ENCODE measurements at regions not wholly inside any gene's neighbourhood (a gene's known extent, or its start where the extent isn't known, plus 50 kb on each side); places are given as distances from the start of the nearest gene placed in this dataset.
"Not testable (repeated sequence)": the region's sequence is repeated elsewhere in the genome, so short reads cannot be mapped to it uniquely, and the experiment has no call there.

GRCh38 chr11:71367756-71368155 lies 80.4 kb downstream of the DHCR7 start:
- Histone ChIP-seq H3K36me3 (ENCODE audit: insufficient read depth, low read length) (no peaks in the 10 kb centered on the region), H3K27ac (ENCODE audit: low read depth, low read length) (no peak overlapping the region), H3K9ac (ENCODE audit: low read length) (no peak overlapping the region), H3K9me3 (ENCODE audit: low read length) (no peaks in the 10 kb centered on the region), H3K27me3 (ENCODE audit: control insufficient read depth in 1 of 2, insufficient read depth in 2 of 2, low read length in 2 of 2) (no peaks in the 10 kb centered on the region), H3K4me3 (ENCODE audit: low read depth in 1 of 2, low read length in 2 of 2) (no peak overlapping the region), H3K4me1 (ENCODE audit: insufficient read depth, low read length) (no peaks in the 10 kb centered on the region)

GRCh38 chr11:71367276-71367675 lies 80.9 kb downstream of the DHCR7 start:
- not testable (repeated sequence) for H3K9ac ChIP-seq (ENCODE audit: low read length); H3K27me3 ChIP-seq (ENCODE audit: control insufficient read depth in 1 of 2, insufficient read depth in 2 of 2, low read length in 2 of 2); H3K36me3 ChIP-seq (ENCODE audit: insufficient read depth, low read length); H3K27ac ChIP-seq (ENCODE audit: low read depth, low read length); H3K9me3 ChIP-seq (ENCODE audit: low read length); H3K4me1 ChIP-seq (ENCODE audit: insufficient read depth, low read length); H3K4me3 ChIP-seq (ENCODE audit: low read depth in 1 of 2, low read length in 2 of 2)

GRCh38 chr11:71366076-71366475 lies 82.1 kb downstream of the DHCR7 start:
- Histone ChIP-seq H3K27me3 (ENCODE audit: control insufficient read depth in 1 of 2, insufficient read depth in 2 of 2, low read length in 2 of 2) (no peaks in the 10 kb centered on the region), H3K4me1 (ENCODE audit: insufficient read depth, low read length) (no peaks in the 10 kb centered on the region), H3K9me3 (ENCODE audit: low read length) (no peaks in the 10 kb centered on the region), H3K27ac (ENCODE audit: low read depth, low read length) (no peak overlapping the region), H3K9ac (ENCODE audit: low read length) (no peak overlapping the region), H3K36me3 (ENCODE audit: insufficient read depth, low read length) (no peaks in the 10 kb centered on the region), H3K4me3 (ENCODE audit: low read depth in 1 of 2, low read length in 2 of 2) (no peak overlapping the region)

GRCh38 chr11:71365626-71366025 lies 82.6 kb downstream of the DHCR7 start:
- Histone ChIP-seq H3K4me1 (ENCODE audit: insufficient read depth, low read length) (no peaks in the 10 kb centered on the region), H3K9ac (ENCODE audit: low read length) (no peak overlapping the region), H3K27me3 (ENCODE audit: control insufficient read depth in 1 of 2, insufficient read depth in 2 of 2, low read length in 2 of 2) (no peaks in the 10 kb centered on the region), H3K9me3 (ENCODE audit: low read length) (no peaks in the 10 kb centered on the region), H3K27ac (ENCODE audit: low read depth, low read length) (no peak overlapping the region), H3K36me3 (ENCODE audit: insufficient read depth, low read length) (no peaks in the 10 kb centered on the region), H3K4me3 (ENCODE audit: low read depth in 1 of 2, low read length in 2 of 2) (no peak overlapping the region)

GRCh38 chr11:71364806-71365205 lies 83.4 kb downstream of the DHCR7 start:
- H3K36me3 ChIP-seq (ENCODE audit: insufficient read depth, low read length) = no peaks in the 10 kb centered on the region
- H3K27ac ChIP-seq (ENCODE audit: low read depth, low read length) = no peak overlapping the region
- H3K4me1 ChIP-seq (ENCODE audit: insufficient read depth, low read length) = no peaks in the 10 kb centered on the region
- H3K27me3 ChIP-seq (ENCODE audit: control insufficient read depth in 1 of 2, insufficient read depth in 2 of 2, low read length in 2 of 2) = no peaks in the 10 kb centered on the region
- no peaks in the 10 kb centered on the region for H3K9me3 ChIP-seq (ENCODE audit: low read length)
- no peak overlapping the region for H3K9ac ChIP-seq (ENCODE audit: low read length)
- no peak overlapping the region for H3K4me3 ChIP-seq (ENCODE audit: low read depth in 1 of 2, low read length in 2 of 2)

GRCh38 chr11:71364176-71364671 lies 84.0 kb downstream of the DHCR7 start:
- H3K4me1 ChIP-seq (ENCODE audit: insufficient read depth, low read length) = no peaks in the 10 kb centered on the region
- H3K36me3 ChIP-seq (ENCODE audit: insufficient read depth, low read length) = no peaks in the 10 kb centered on the region
- H3K4me3 ChIP-seq (ENCODE audit: low read depth in 1 of 2, low read length in 2 of 2) = no peak overlapping the region
- H3K27ac ChIP-seq (ENCODE audit: low read depth, low read length) = no peak overlapping the region
- peaks cover 4% of the 10 kb centered on the region for H3K9me3 ChIP-seq (ENCODE audit: low read length)
- H3K27me3 ChIP-seq (ENCODE audit: control insufficient read depth in 1 of 2, insufficient read depth in 2 of 2, low read length in 2 of 2) = no peaks in the 10 kb centered on the region
- H3K9ac ChIP-seq (ENCODE audit: low read length) = no peak overlapping the region

GRCh38 chr11:71363721-71364120 lies 84.5 kb downstream of the DHCR7 start:
- no peaks in the 10 kb centered on the region for H3K27me3 ChIP-seq (ENCODE audit: control insufficient read depth in 1 of 2, insufficient read depth in 2 of 2, low read length in 2 of 2)
- H3K27ac ChIP-seq (ENCODE audit: low read depth, low read length) = no peak overlapping the region
- H3K9ac ChIP-seq (ENCODE audit: low read length) = no peak overlapping the region
- peaks cover 5% of the 10 kb centered on the region for H3K9me3 ChIP-seq (ENCODE audit: low read length)
- H3K36me3 ChIP-seq (ENCODE audit: insufficient read depth, low read length) = no peaks in the 10 kb centered on the region
- no peak overlapping the region for H3K4me3 ChIP-seq (ENCODE audit: low read depth in 1 of 2, low read length in 2 of 2)
- no peaks in the 10 kb centered on the region for H3K4me1 ChIP-seq (ENCODE audit: insufficient read depth, low read length)

- Histone ChIP-seq H3K4me1 (ENCODE audit: insufficient read depth, low read length) (no peaks in the 10 kb centered on the region), H3K27me3 (ENCODE audit: control insufficient read depth in 1 of 2, insufficient read depth in 2 of 2, low read length in 2 of 2) (no peaks in the 10 kb centered on the region), H3K9ac (ENCODE audit: low read length) (no peak overlapping the region), H3K9me3 (ENCODE audit: low read length) (peaks cover 5% of the 10 kb centered on the region), H3K4me3 (ENCODE audit: low read depth in 1 of 2, low read length in 2 of 2) (no peak overlapping the region), H3K36me3 (ENCODE audit: insufficient read depth, low read length) (no peaks in the 10 kb centered on the region), H3K27ac (ENCODE audit: low read depth, low read length) (no peak overlapping the region)
These were observed 89.1 kb downstream of the DHCR7 start for GRCh38 chr11:71358963-71359567.

- Histone ChIP-seq H3K36me3 (ENCODE audit: insufficient read depth, low read length) (no peaks in the 10 kb centered on the region), H3K9me3 (ENCODE audit: low read length) (peaks cover 5% of the 10 kb centered on the region), H3K4me3 (ENCODE audit: low read depth in 1 of 2, low read length in 2 of 2) (no peak overlapping the region), H3K9ac (ENCODE audit: low read length) (no peak overlapping the region), H3K4me1 (ENCODE audit: insufficient read depth, low read length) (no peaks in the 10 kb centered on the region), H3K27me3 (ENCODE audit: control insufficient read depth in 1 of 2, insufficient read depth in 2 of 2, low read length in 2 of 2) (no peaks in the 10 kb centered on the region), H3K27ac (ENCODE audit: low read depth, low read length) (no peak overlapping the region)
These were observed 90.0 kb downstream of the DHCR7 start for GRCh38 chr11:71358122-71358728.

GRCh38 chr11:71357414-71357813 lies 90.8 kb downstream of the DHCR7 start:
- Histone ChIP-seq H3K9me3 (ENCODE audit: low read length) (peaks cover 5% of the 10 kb centered on the region), H3K36me3 (ENCODE audit: insufficient read depth, low read length) (no peaks in the 10 kb centered on the region), H3K4me1 (ENCODE audit: insufficient read depth, low read length) (no peaks in the 10 kb centered on the region), H3K9ac (ENCODE audit: low read length) (no peak overlapping the region), H3K27ac (ENCODE audit: low read depth, low read length) (no peak overlapping the region), H3K27me3 (ENCODE audit: control insufficient read depth in 1 of 2, insufficient read depth in 2 of 2, low read length in 2 of 2) (no peaks in the 10 kb centered on the region), H3K4me3 (ENCODE audit: low read depth in 1 of 2, low read length in 2 of 2) (no peak overlapping the region)

- Histone ChIP-seq H3K9me3 (ENCODE audit: low read length) (peaks cover 5% of the 10 kb centered on the region), H3K27ac (ENCODE audit: low read depth, low read length) (no peak overlapping the region), H3K4me3 (ENCODE audit: low read depth in 1 of 2, low read length in 2 of 2) (no peak overlapping the region), H3K36me3 (ENCODE audit: insufficient read depth, low read length) (no peaks in the 10 kb centered on the region), H3K4me1 (ENCODE audit: insufficient read depth, low read length) (no peaks in the 10 kb centered on the region), H3K9ac (ENCODE audit: low read length) (no peak overlapping the region), H3K27me3 (ENCODE audit: control insufficient read depth in 1 of 2, insufficient read depth in 2 of 2, low read length in 2 of 2) (no peaks in the 10 kb centered on the region)
These were observed 91.3 kb downstream of the DHCR7 start for GRCh38 chr11:71356904-71357303.

- H3K4me3 ChIP-seq (ENCODE audit: low read depth in 1 of 2, low read length in 2 of 2) = no peak overlapping the region
- H3K9me3 ChIP-seq (ENCODE audit: low read length) = peaks cover 5% of the 10 kb centered on the region
- H3K4me1 ChIP-seq (ENCODE audit: insufficient read depth, low read length) = no peaks in the 10 kb centered on the region
- no peaks in the 10 kb centered on the region for H3K36me3 ChIP-seq (ENCODE audit: insufficient read depth, low read length)
- H3K27me3 ChIP-seq (ENCODE audit: control insufficient read depth in 1 of 2, insufficient read depth in 2 of 2, low read length in 2 of 2) = no peaks in the 10 kb centered on the region
- H3K27ac ChIP-seq (ENCODE audit: low read depth, low read length) = no peak overlapping the region
- H3K9ac ChIP-seq (ENCODE audit: low read length) = no peak overlapping the region
These were observed 91.8 kb downstream of the DHCR7 start for GRCh38 chr11:71356280-71356876.

Data from muscle layer of colon (tissue), 2 donors.